Small intestine (tissue), 7 donors: ENCODE measurements at regions not wholly inside any gene's neighbourhood (a gene's known extent, or its start where the extent isn't known, plus 50 kb on each side); places are given as distances from the start of the nearest gene placed in this dataset.
"Not testable (repeated sequence)": the region's sequence is repeated elsewhere in the genome, so short reads cannot be mapped to it uniquely, and the experiment has no call there.

Experiments used
- DNase-seq, 2 donors: peaks; one replicate each; pipeline versions ENCODE4 v3.0.0 to v3.0.0-alpha.2; 2013
- FAIRE-seq: peaks from 2 replicates; lab custom pipeline; 2012; peaks lifted over from hg19 to GRCh38; lab: Jason Lieb, UNC
- H3K27ac ChIP-seq, 3 donors: one replicate each; pipeline ENCODE4 v1.5.1; 2013; ENCODE audit warnings: low read length in 2 of 3, mild to moderate bottlenecking in 2 of 3, control low read depth in 1 of 3, inconsistent platforms in 1 of 3, low read depth in 1 of 3, moderate library complexity in 1 of 3
- H3K27me3 ChIP-seq, 3 donors: one replicate each; pipeline ENCODE4 v1.6.1; 2013; ENCODE audit warnings: low read length in 3 of 3, inconsistent platforms in 1 of 3; ENCODE audit not compliant: control insufficient read depth in 3 of 3, insufficient read depth in 3 of 3
- H3K36me3 ChIP-seq, 3 donors: one replicate each; pipeline ENCODE4 v1.6.1; 2013; ENCODE audit warnings: low read length in 3 of 3, inconsistent platforms in 1 of 3, low read depth in 1 of 3, mild to moderate bottlenecking in 1 of 3, moderate library complexity in 1 of 3; ENCODE audit not compliant: control insufficient read depth in 3 of 3, insufficient read depth in 2 of 3
- H3K4me1 ChIP-seq, 3 donors: one replicate each; pipeline ENCODE4 v1.6.1; 2013; ENCODE audit warnings: low read length in 2 of 3, inconsistent platforms in 1 of 3, low read depth in 1 of 3, mild to moderate bottlenecking in 1 of 3, moderate library complexity in 1 of 3; ENCODE audit not compliant: control insufficient read depth in 3 of 3, insufficient read depth in 2 of 3
- H3K4me3 ChIP-seq, 3 donors: one replicate each; pipeline ENCODE4 v1.5.1; 2013; ENCODE audit warnings: low read length in 3 of 3, control low read depth in 1 of 3, inconsistent platforms in 1 of 3, low read depth in 1 of 3, mild to moderate bottlenecking in 1 of 3, moderate library complexity in 1 of 3
- H3K9me3 ChIP-seq, 2 donors: one replicate each; pipeline ENCODE4 v1.6.1; 2013; ENCODE audit warnings: low read depth in 1 of 2, low read length in 1 of 2; ENCODE audit not compliant: control insufficient read depth in 2 of 2, insufficient read depth in 1 of 2
- WGBS, 3 donors: extraction: QIAGEN DNeasy Blood & Tissue Kit; methylation state at CpG; one replicate each; pipeline ENCODE4 v1.1.7; 2013; 5-methylcytosine and 5-hydroxymethylcytosine counted together
- donor health status: healthy with polysubstance abuse.
- donor health status: control.
- donor health status: control.
- donor health status: Bipolar disorder and iron deficiency.
- donor health status: healthy.

GRCh38 chr17:6928193-6928592 lies 67.7 kb upstream of the ALOX12 start:
- DNase-seq, result no peak
- Histone ChIP-seq H3K36me3 (no peaks in the 10 kb centered on the region), H3K27me3 (no peaks in the 10 kb centered on the region), H3K4me1 (no peaks in the 10 kb centered on the region), H3K4me3 (no peak overlapping the region), H3K27ac (no peak overlapping the region), H3K9me3 (no peaks in the 10 kb centered on the region)
- FAIRE-seq, result no peak

GRCh38 chr17:6930749-6931148 lies 65.1 kb upstream of the ALOX12 start:
- Histone ChIP-seq H3K27me3 (no peaks in the 10 kb centered on the region), H3K4me3 (no peak overlapping the region), H3K27ac (no peak overlapping the region), H3K4me1 (no peaks in the 10 kb centered on the region), H3K36me3 (no peaks in the 10 kb centered on the region), H3K9me3 (no peaks in the 10 kb centered on the region)
- FAIRE-seq (no peak), DNase-seq (no peak)

- not testable (repeated sequence) for FAIRE-seq, H3K27ac ChIP-seq, H3K27me3 ChIP-seq, DNase-seq, H3K9me3 ChIP-seq, H3K4me1 ChIP-seq, H3K36me3 ChIP-seq, H3K4me3 ChIP-seq
- 71 to 92% (median 73%) methylated on average over 2 of the region's 2 CpGs for WGBS, 3 donors
These were observed 61.3 kb upstream of the ALOX12 start for GRCh38 chr17:6934544-6934943.

- Histone ChIP-seq H3K9me3 (no peaks in the 10 kb centered on the region), H3K27me3 (no peaks in the 10 kb centered on the region), H3K4me1 (no peaks in the 10 kb centered on the region), H3K4me3 (peak overlapping the region in 2 of 3 donors; percentile 20 to 31), H3K36me3 (no peaks in the 10 kb centered on the region), H3K27ac (peak overlapping the region in 2 of 3 donors; percentile 41 to 80)
- 63 to 75% (median 70%) methylated on average over 7 to 8 of the region's 8 CpGs for WGBS, 3 donors
- DNase-seq (peak in 1 of 2 donors; percentile 24), FAIRE-seq (no peak)
These were observed 59.4 kb upstream of the ALOX12 start for GRCh38 chr17:6936370-6937028.

DNA sequence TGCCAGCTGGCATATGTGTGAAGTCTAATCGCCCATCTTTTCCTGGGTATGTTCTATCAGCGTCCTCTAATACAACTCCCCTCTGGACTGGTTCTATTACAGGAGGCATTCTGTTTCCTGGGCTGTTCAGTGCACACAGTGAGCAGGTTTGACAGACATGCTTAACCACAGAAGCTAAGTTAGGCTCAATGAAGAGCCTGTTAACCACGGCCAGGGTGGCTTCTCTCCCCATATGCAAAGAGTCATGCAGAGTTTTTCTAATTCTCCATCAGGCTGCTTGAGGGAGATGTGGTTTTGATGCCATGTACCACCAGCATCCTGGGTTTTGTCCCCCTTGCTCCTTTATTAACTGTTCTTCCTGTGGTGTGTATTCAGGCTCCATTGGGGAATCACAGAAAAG lies 57.2 kb upstream of the ALOX12 start:
- Histone ChIP-seq H3K27me3 (no peaks in the 10 kb centered on the region), H3K4me3 (no peak overlapping the region), H3K4me1 (no peaks in the 10 kb centered on the region), H3K27ac (no peak overlapping the region), H3K36me3 (no peaks in the 10 kb centered on the region), H3K9me3 (no peaks in the 10 kb centered on the region)
- FAIRE-seq, result no peak
- no peak for DNase-seq
- WGBS, 3 donors, result 70 to 78% (median 71%) methylated on average over 3 of the region's 3 CpGs

- Histone ChIP-seq H3K9me3 (no peaks in the 10 kb centered on the region), H3K4me3 (no peak overlapping the region), H3K4me1 (no peaks in the 10 kb centered on the region), H3K27me3 (no peaks in the 10 kb centered on the region), H3K27ac (no peak overlapping the region), H3K36me3 (no peaks in the 10 kb centered on the region)
- no peak for FAIRE-seq
- peak in 1 of 2 donors; percentile 3 for DNase-seq
- WGBS, 3 donors, result 74 to 81% (median 80%) methylated on average over 7 of the region's 7 CpGs
These were observed 55.6 kb upstream of the ALOX12 start for GRCh38 chr17:6940186-6940649.

DNA sequence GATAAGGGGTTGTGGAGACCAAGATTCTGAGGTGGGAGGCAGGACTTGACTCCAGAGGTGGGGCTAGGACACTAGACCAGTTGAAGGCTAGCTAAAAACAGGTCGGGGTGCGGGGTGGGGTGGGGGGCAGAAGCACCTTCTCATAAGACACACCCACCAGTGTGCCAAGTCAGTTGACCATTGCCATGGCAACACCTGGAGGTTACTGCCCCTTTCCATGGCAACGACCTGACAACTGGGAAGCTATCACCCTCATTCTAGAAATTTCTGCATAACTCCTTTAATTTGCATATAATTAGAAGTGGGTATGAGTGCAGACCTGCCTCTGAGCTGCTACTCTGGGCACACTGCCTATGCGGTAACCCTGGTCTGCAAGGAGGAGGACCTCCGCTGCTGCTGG lies 53.9 kb upstream of the ALOX12 start:
- DNase-seq (no peak), FAIRE-seq (no peak)
- WGBS, 3 donors, result 82 to 89% (median 85%) methylated on average over 5 of the region's 5 CpGs

DNA sequence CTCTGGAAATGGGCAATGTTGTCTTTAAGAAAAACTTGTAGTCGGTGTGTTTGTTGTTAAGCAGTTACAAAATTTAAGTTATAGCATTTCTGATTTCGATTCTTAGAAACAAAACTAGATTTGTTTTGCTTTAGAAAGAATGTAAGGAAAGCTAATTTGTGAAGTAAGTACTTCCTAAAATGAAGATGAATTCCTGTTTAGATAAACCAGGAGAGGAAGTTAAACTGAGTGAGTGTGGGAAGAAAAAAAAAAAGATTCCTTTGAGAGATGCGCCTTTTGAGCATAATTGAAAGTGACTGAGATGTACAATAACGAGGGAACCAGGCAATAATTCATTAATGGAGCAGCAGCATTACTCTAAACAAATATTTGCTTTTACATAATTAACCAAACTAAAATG lies 52.4 kb upstream of the ALOX12 start:
- no peak for FAIRE-seq

More for the DNA sequence above, 53.9 kb upstream of the ALOX12 start:
- Histone ChIP-seq H3K27me3 (no peaks in the 10 kb centered on the region), H3K9me3 (no peaks in the 10 kb centered on the region), H3K27ac (no peak overlapping the region), H3K4me3 (no peak overlapping the region), H3K4me1 (no peaks in the 10 kb centered on the region), H3K36me3 (no peaks in the 10 kb centered on the region)

More for the DNA sequence above, 52.4 kb upstream of the ALOX12 start:
- Histone ChIP-seq H3K4me3 (no peak overlapping the region), H3K36me3 (no peaks in the 10 kb centered on the region), H3K9me3 (no peaks in the 10 kb centered on the region), H3K4me1 (no peaks in the 10 kb centered on the region), H3K27ac (no peak overlapping the region), H3K27me3 (no peaks in the 10 kb centered on the region)
- 55 to 74% (median 72%) methylated on average over 4 of the region's 4 CpGs for WGBS, 3 donors
- no peak for DNase-seq
